Thymus (tissue), 11 donors: ENCODE measurements at regions not wholly inside any gene's neighbourhood (a gene's known extent, or its start where the extent isn't known, plus 50 kb on each side); places are given as distances from the start of the nearest gene placed in this dataset.

Source experiments
- DNase-seq, 9 donors: peaks; one replicate each; pipeline ENCODE4 v3.0.0-alpha.2; 2013; ENCODE audit warnings: low spot score in 9 of 9, low read depth in 6 of 9, missing footprints in 1 of 9
- H3K27ac ChIP-seq, 2 donors: one replicate each; pipeline ENCODE4 v1.5.1; 2013; ENCODE audit warnings: control low read depth in 1 of 2, low read depth in 1 of 2, low read length in 1 of 2, mild to moderate bottlenecking in 1 of 2, moderate library complexity in 1 of 2
- H3K27me3 ChIP-seq, 2 donors: one replicate each; pipeline ENCODE4 v1.5.1; 2013; ENCODE audit warnings: low read length in 1 of 2; ENCODE audit not compliant: control insufficient read depth in 2 of 2, insufficient read depth in 1 of 2
- H3K36me3 ChIP-seq, 2 donors: one replicate each; pipeline ENCODE4 v1.5.1; 2013; ENCODE audit warnings: low read length in 1 of 2, mild to moderate bottlenecking in 1 of 2, moderate library complexity in 1 of 2; ENCODE audit not compliant: control insufficient read depth in 2 of 2, insufficient read depth in 2 of 2
- H3K4me1 ChIP-seq, 2 donors: one replicate each; pipeline ENCODE4 v1.5.1; 2013; ENCODE audit warnings: low read length in 2 of 2; ENCODE audit not compliant: control insufficient read depth in 2 of 2, insufficient read depth in 2 of 2
- H3K4me3 ChIP-seq, 2 donors: one replicate each; pipeline ENCODE4 v1.5.1; 2013; ENCODE audit warnings: low read length in 2 of 2, control low read depth in 1 of 2, mild to moderate bottlenecking in 1 of 2
- H3K9me3 ChIP-seq, 2 donors: one replicate each; pipeline ENCODE4 v1.5.1; 2013; ENCODE audit warnings: low read length in 1 of 2, mild to moderate bottlenecking in 1 of 2; ENCODE audit not compliant: control insufficient read depth in 2 of 2, insufficient read depth in 1 of 2
- WGBS: extraction: QIAGEN DNeasy Blood & Tissue Kit; methylation state at CpG from one replicate; pipeline ENCODE4 v1.1.7; 2013; 5-methylcytosine and 5-hydroxymethylcytosine counted together
- donor health status: healthy.

GRCh38 chr3:163809540-163809993 lies 1268.7 kb downstream of the SI start:
- H3K36me3 ChIP-seq = no peaks in the 10 kb centered on the region
- H3K27ac ChIP-seq = no peak overlapping the region
- DNase-seq = no peak
- no peaks in the 10 kb centered on the region for H3K9me3 ChIP-seq
- 66% methylated on average over 4 of the region's 4 CpGs for WGBS
- H3K4me1 ChIP-seq = no peaks in the 10 kb centered on the region
- H3K4me3 ChIP-seq = no peak overlapping the region
- H3K27me3 ChIP-seq = no peaks in the 10 kb centered on the region

- Histone ChIP-seq H3K9me3 (peaks cover 0 to 14% of the 10 kb centered on the region in 2 donors), H3K27ac (no peak overlapping the region), H3K36me3 (no peaks in the 10 kb centered on the region), H3K4me1 (no peaks in the 10 kb centered on the region), H3K4me3 (no peak overlapping the region), H3K27me3 (no peaks in the 10 kb centered on the region)
- no peak for DNase-seq
- 88% methylated on average over 2 of the region's 2 CpGs for WGBS
Measured at GRCh38 chr3:163786416-163786815, 1291.9 kb downstream of the SI start.

DNA sequence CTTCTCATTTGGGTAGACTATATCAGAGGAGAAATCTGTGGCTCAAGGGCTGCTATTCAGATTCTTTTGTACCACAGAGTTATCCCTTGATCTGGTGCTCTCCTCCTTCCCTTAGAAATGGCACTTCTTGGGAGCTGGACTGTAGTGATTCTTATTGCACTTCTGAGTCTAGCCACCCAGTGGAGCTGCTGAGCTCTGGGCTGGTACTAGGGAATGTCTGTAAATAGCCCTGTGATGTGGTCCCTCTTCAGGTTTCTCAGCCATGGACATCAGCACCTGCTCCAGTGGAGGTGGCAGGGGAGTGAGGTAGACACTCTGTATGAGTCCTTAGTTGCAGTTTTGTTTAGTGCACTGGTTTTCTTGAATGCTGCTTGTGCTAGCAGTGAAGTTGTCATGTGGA lies 1292.6 kb downstream of the SI start:
- Histone ChIP-seq H3K27me3 (no peaks in the 10 kb centered on the region), H3K36me3 (no peaks in the 10 kb centered on the region), H3K9me3 (peaks cover 0 to 14% of the 10 kb centered on the region in 2 donors), H3K4me3 (no peak overlapping the region), H3K4me1 (no peaks in the 10 kb centered on the region), H3K27ac (no peak overlapping the region)
- DNase-seq = no peak

DNA sequence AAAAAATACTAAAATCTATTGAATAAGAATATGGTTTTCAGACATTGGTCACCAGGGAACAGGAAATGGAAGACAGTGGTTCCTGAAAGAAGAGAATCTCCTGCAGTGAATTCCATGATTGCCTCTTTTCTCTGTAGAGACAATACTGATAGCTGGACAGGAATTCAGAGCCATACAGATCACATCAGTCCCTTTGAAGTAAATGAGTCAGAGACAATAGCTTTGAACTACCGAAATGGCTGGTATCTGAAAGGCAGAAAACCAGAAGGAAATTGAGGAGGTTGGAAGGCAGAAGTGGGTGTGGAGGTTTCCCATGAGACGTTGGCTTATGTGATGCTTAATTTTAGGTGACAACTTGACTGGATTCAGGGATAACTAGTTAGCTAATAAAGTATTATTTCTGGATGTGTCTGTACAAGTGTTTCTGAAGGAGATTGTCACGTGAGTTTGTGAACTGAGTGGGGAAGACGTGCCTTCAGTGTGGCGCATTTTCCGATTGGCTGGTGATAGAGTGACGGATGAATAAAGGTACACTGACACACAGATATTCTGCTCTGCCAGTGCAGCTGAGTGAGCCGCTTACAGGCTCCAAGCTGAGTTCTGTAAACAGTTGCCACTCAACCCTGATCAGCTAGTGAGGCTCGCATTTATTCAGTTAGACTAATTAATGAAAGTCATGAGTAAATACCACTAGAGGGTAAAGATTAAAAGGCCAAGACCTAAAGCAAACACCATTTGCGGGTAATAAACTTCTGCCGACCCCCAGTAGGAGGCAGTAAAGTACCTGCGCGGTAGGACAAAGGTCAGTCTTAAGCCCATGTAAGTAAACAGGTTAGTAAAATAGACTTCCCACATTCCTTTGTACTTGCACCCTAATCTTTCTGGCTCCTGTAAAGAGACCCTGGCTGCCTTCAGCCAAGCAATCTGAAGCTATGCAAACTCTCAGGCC lies 1298.6 kb downstream of the SI start:
- Histone ChIP-seq H3K36me3 (no peaks in the 10 kb centered on the region), H3K4me1 (no peaks in the 10 kb centered on the region), H3K4me3 (no peak overlapping the region), H3K27me3 (no peaks in the 10 kb centered on the region), H3K27ac (no peak overlapping the region), H3K9me3 (no peaks in the 10 kb centered on the region)
- 84% methylated on average over 13 of the region's 13 CpGs for WGBS
- no peak for DNase-seq

DNA sequence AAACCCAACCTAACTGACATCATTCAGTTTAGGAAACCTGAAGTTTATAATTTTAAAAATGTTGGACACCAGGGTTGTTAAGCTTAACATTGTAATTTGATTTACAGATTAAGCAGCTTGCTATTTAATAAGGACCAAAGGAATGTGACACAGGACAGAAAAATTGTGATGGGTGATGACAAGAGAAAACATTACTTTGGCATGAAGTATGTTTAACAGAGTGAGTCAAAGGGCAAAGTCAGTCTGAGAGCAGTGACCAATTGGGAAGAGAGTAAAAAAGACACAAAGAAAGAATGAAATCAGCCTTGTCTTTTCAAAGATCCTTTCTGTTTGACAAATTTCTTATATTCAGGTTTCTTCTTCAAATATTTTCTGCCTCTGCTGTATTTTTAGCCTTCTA lies 1301.6 kb downstream of the SI start:
- Histone ChIP-seq H3K27ac (no peak overlapping the region), H3K4me1 (no peaks in the 10 kb centered on the region), H3K36me3 (no peaks in the 10 kb centered on the region), H3K4me3 (no peak overlapping the region), H3K9me3 (peaks cover 0 to 3% of the 10 kb centered on the region in 2 donors), H3K27me3 (no peaks in the 10 kb centered on the region)
- DNase-seq = no peak

GRCh38 chr3:163773136-163773535 lies 1305.2 kb downstream of the SI start:
- H3K36me3 ChIP-seq = no peaks in the 10 kb centered on the region
- H3K27ac ChIP-seq = no peak overlapping the region
- H3K9me3 ChIP-seq = peaks cover 0 to 3% of the 10 kb centered on the region in 2 donors
- DNase-seq = no peak
- no peaks in the 10 kb centered on the region for H3K4me1 ChIP-seq
- no peaks in the 10 kb centered on the region for H3K27me3 ChIP-seq
- H3K4me3 ChIP-seq = no peak overlapping the region

DNA sequence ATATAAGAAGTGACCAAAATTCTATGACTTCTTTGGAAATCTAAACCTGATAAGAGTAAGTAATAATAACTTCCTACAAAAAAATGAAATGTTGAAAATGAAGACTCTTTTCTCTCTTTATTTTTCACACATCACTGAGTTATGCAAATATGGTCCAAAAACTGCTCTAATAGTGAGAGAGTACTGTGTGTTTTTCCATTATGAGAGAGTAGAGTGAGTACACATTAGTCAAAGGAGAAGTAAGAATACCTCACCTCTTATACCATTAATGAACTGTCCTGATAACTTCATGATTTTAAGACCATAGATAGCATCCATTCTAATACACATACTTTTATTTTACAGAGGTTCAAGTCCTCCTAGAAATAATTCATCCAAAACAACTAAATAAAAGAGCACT lies 1310.2 kb downstream of the SI start:
- DNase-seq = no peak
- no peaks in the 10 kb centered on the region for H3K27me3 ChIP-seq
- H3K36me3 ChIP-seq = no peaks in the 10 kb centered on the region
- peaks cover 0 to 3% of the 10 kb centered on the region in 2 donors for H3K9me3 ChIP-seq
- H3K4me3 ChIP-seq = no peak overlapping the region
- H3K4me1 ChIP-seq = no peaks in the 10 kb centered on the region
- H3K27ac ChIP-seq = no peak overlapping the region

- H3K36me3 ChIP-seq = no peaks in the 10 kb centered on the region
- DNase-seq = no peak
- no peaks in the 10 kb centered on the region for H3K4me1 ChIP-seq
- H3K27ac ChIP-seq = no peak overlapping the region
- H3K27me3 ChIP-seq = no peaks in the 10 kb centered on the region
- peaks cover 0 to 4% of the 10 kb centered on the region in 2 donors for H3K9me3 ChIP-seq
- H3K4me3 ChIP-seq = no peak overlapping the region
Measured at GRCh38 chr3:163766112-163766511, 1312.2 kb downstream of the SI start.

DNA sequence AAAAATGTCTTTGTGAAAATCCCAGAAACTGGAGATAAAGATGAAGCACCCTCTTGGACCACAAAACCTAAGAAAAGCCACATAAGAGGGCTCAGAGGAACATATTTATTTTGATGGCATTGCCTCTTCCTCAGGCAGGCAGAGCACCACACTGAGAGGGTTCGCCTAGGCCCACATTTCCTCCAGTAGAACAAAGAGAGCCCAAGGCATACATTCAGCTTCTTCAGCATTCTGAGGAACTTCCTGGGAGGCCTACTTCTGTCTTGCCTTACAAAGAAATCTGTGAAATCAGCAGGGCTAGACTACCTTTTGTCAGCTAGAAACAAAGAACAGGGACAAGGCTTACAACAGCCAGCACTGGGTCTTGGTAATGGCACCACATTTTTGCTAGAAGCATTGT lies 1325.3 kb downstream of the SI start:
- no peak for DNase-seq
- H3K9me3 ChIP-seq = peaks cover 0 to 13% of the 10 kb centered on the region in 2 donors
- no peak overlapping the region for H3K4me3 ChIP-seq
- H3K27ac ChIP-seq = no peak overlapping the region
- no peaks in the 10 kb centered on the region for H3K36me3 ChIP-seq
- H3K4me1 ChIP-seq = no peaks in the 10 kb centered on the region
- no peaks in the 10 kb centered on the region for H3K27me3 ChIP-seq
- WGBS = 88% methylated on average over 1 of the region's 1 CpG
